Right lobe of liver (tissue), 4 donors: ENCODE measurements at regions not wholly inside any gene's neighbourhood (a gene's known extent, or its start where the extent isn't known, plus 50 kb on each side); places are given as distances from the start of the nearest gene placed in this dataset.

Experiments
- POLR2A ChIP-seq: fragments of 450-650 bp; IDR thresholded peaks from one replicate; pipeline ENCODE4 v1.6.1; 2017; ENCODE audit warnings: antibody characterized with exemption, mild to moderate bottlenecking
- TF ChIP-seq, protein P1 (sequence below), 4 donors: fragments of 200-600 bp in 3 of 4; fragments of 450-650 bp in 1 of 4; IDR thresholded peaks; one replicate each; pipeline versions ENCODE4 v1.5.1 to v1.8.0; 2016 to 2022; ENCODE audit warnings: antibody characterized with exemption in 4 of 4, mild to moderate bottlenecking in 2 of 4
- donor health status: DM: no; HTN: no; CAD: no.
- donor health status: DM: no; HTN: no; CAD: no.
- donor health status: DM: no; HTN: yes; CAD: no.

DNA sequence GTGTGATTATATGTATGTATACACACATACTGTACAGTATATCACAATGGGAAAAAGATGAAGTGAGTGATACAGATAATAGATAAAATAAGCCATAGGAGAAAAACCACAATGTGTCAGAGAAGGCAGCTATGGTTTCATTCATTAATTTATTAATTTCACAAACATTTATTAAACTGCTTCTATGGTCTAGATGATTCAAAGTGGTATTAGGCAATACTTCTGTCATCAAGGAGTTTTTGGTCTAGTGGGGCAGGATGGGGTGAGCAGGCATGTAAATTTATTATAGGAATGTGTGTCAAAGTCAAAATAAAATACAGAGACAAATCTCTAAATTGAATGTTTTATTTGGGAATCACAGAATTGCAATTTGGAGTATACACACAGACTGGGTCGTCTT lies 65.2 kb upstream of the ANKEF1 start:
- TF ChIP-seq, protein P1, sequence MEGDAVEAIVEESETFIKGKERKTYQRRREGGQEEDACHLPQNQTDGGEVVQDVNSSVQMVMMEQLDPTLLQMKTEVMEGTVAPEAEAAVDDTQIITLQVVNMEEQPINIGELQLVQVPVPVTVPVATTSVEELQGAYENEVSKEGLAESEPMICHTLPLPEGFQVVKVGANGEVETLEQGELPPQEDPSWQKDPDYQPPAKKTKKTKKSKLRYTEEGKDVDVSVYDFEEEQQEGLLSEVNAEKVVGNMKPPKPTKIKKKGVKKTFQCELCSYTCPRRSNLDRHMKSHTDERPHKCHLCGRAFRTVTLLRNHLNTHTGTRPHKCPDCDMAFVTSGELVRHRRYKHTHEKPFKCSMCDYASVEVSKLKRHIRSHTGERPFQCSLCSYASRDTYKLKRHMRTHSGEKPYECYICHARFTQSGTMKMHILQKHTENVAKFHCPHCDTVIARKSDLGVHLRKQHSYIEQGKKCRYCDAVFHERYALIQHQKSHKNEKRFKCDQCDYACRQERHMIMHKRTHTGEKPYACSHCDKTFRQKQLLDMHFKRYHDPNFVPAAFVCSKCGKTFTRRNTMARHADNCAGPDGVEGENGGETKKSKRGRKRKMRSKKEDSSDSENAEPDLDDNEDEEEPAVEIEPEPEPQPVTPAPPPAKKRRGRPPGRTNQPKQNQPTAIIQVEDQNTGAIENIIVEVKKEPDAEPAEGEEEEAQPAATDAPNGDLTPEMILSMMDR (IDR thresholded peaks at IDR 0.05): no peak
- no peak for TF ChIP-seq POLR2A
